SK-N-SH (cell line): ENCODE measurements at regions not wholly inside any gene's neighbourhood (a gene's known extent, or its start where the extent isn't known, plus 50 kb on each side); places are given as distances from the start of the nearest gene placed in this dataset.

Experiments
- CTCF ChIA-PET: fragments of 300-600, 350-600 bp; formaldehyde crosslinking; extraction: SDS; loops from one replicate; lab custom pipeline; 2021; lab: Yijun Ruan, JAX
- POLR2A ChIA-PET: fragments of 350-600 bp; sonication (Branson Sonifier 250); formaldehyde crosslinking; extraction: SDS; loops from one replicate; lab custom pipeline; 2020; ENCODE audit warnings: antibody characterized with exemption, inconsistent platforms; lab: Yijun Ruan, JAX
- DNase-seq: peaks from one replicate; pipeline ENCODE4 v3.0.0; 2012
- H2AFZ ChIP-seq: fragments of 200-600 bp; sonication (generic); 2 replicates; pipeline ENCODE4 v1.8.1; 2016; ENCODE audit warnings: antibody characterized with exemption, mild to moderate bottlenecking, low read depth
- H3F3A ChIP-seq: fragments of 200-600 bp; sonication (generic); replicated peaks from 2 replicates; pipeline ENCODE3; 2016; ENCODE audit warnings: antibody characterized with exemption, mild to moderate bottlenecking; ENCODE audit not compliant: insufficient read depth
- H3K27ac ChIP-seq, 2 experiments: fragments of 200-500 bp in 1 of 2; fragments of 200-600 bp in 1 of 2; sonication (Bioruptor generic) in 1 of 2; sonication (generic), shearing (Covaris generic) in 1 of 2; 2 replicates each; pipeline versions ENCODE4 v1.5.1 to v1.6.1; 2014 to 2016; ENCODE audit warnings: low read depth in 2 of 2, inconsistent platforms in 1 of 2, low read length in 1 of 2, mild to moderate bottlenecking in 1 of 2, mixed read lengths in 1 of 2
- H3K27me3 ChIP-seq: fragments of 200-600 bp; sonication (generic), shearing (Covaris generic); 2 replicates; pipeline ENCODE4 v1.6.1; 2016; ENCODE audit warnings: mixed run types; ENCODE audit not compliant: insufficient read depth
- H3K36me3 ChIP-seq, 2 experiments: fragments of 200-500 bp in 1 of 2; fragments of 200-600 bp in 1 of 2; sonication (Bioruptor generic) in 1 of 2; sonication (generic) in 1 of 2; replicated peaks in 1 of 2; 2 replicates each; pipeline versions ENCODE3 to v1.5.1; 2014 to 2016; ENCODE audit warnings: low read length in 1 of 2, mild to moderate bottlenecking in 1 of 2; ENCODE audit not compliant: insufficient read depth in 2 of 2, control insufficient read depth in 1 of 2
- H3K4me1 ChIP-seq, 2 experiments: fragments of 200-500 bp in 1 of 2; fragments of 200-600 bp in 1 of 2; sonication (Bioruptor generic) in 1 of 2; sonication (generic), shearing (Covaris generic) in 1 of 2; 2 replicates each; pipeline versions ENCODE4 v1.5.1 to v1.6.1; 2014 to 2016; ENCODE audit warnings: low read depth in 1 of 2, low read length in 1 of 2, mixed run types in 1 of 2; ENCODE audit not compliant: insufficient read depth in 2 of 2, control insufficient read depth in 1 of 2
- H3K4me2 ChIP-seq: fragments of 200-600 bp; sonication (generic), shearing (Covaris generic); 2 replicates; pipeline ENCODE4 v1.6.1; 2017; ENCODE audit warnings: mixed run types
- H3K4me3 ChIP-seq, 2 experiments: fragments of 200-500 bp in 1 of 2; fragments of 200-600 bp in 1 of 2; sonication (Bioruptor generic) in 1 of 2; sonication (generic), shearing (Covaris generic) in 1 of 2; 2 replicates each; pipeline versions ENCODE4 v1.5.1 to v1.8.1; 2014 to 2016; ENCODE audit warnings: low read depth in 2 of 2, inconsistent platforms in 1 of 2, low read length in 1 of 2, mild to moderate bottlenecking in 1 of 2, mixed read lengths in 1 of 2, moderate library complexity in 1 of 2
- H3K79me2 ChIP-seq: fragments of 200-600 bp; sonication (generic); 2 replicates; pipeline ENCODE4 v1.8.1; 2017; ENCODE audit warnings: mild to moderate bottlenecking; ENCODE audit not compliant: insufficient read depth
- H3K9ac ChIP-seq: fragments of 200-600 bp; sonication (generic); 2 replicates; pipeline ENCODE4 v1.6.1; 2017; ENCODE audit warnings: mixed run types
- H3K9me2 ChIP-seq: fragments of 200-600 bp; sonication (generic); 2 replicates; pipeline ENCODE4 v1.6.1; 2017; ENCODE audit warnings: mixed run types
- H3K9me3 ChIP-seq: fragments of 200-600 bp; sonication (generic); 2 replicates; pipeline ENCODE4 v1.6.1; 2017; ENCODE audit warnings: mixed run types, mild to moderate bottlenecking, moderate library complexity
- H4K20me1 ChIP-seq: fragments of 200-600 bp; sonication (generic); 2 replicates; pipeline ENCODE4 v1.6.1; 2017; ENCODE audit warnings: mild to moderate bottlenecking, mixed run types; ENCODE audit not compliant: insufficient read depth
- FOSL2 ChIP-seq: IDR thresholded peaks from 2 replicates; pipeline ENCODE4 v1.4.0; 2012; ENCODE audit warnings: low read depth, mild to moderate bottlenecking, moderate library complexity, borderline replicate concordance
- FOXJ3 ChIP-seq: sonication (generic); formaldehyde crosslinking; IDR thresholded peaks from 2 replicates; pipeline ENCODE4 v1.5.1; 2020; ENCODE audit warnings: mild to moderate bottlenecking, missing genetic modification reagents
- GABPA ChIP-seq: IDR thresholded peaks from 2 replicates; pipeline ENCODE4 v1.4.0; 2012; ENCODE audit warnings: low read depth, mild to moderate bottlenecking
- MEF2A ChIP-seq: IDR thresholded peaks from 2 replicates; pipeline ENCODE4 v1.4.0; 2012; ENCODE audit warnings: low read depth, borderline replicate concordance
- NRF1 ChIP-seq: IDR thresholded peaks from 2 replicates; pipeline ENCODE4 v1.6.1; 2012; ENCODE audit warnings: low read depth, mild to moderate bottlenecking, low read length
- POLR2AphosphoS5 ChIP-seq: IDR thresholded peaks from 2 replicates; pipeline ENCODE4 v1.6.1; 2012; ENCODE audit warnings: low read depth, low read length
- RAD21 ChIP-seq: IDR thresholded peaks from 2 replicates; pipeline ENCODE4 v1.6.1; 2012; ENCODE audit warnings: mild to moderate bottlenecking, low read length
- RCOR1 ChIP-seq: fragments of 150-350 bp; IDR thresholded peaks from 2 replicates; pipeline ENCODE4 v1.6.1; 2017; ENCODE audit warnings: antibody characterized with exemption, low read length
- RXRA ChIP-seq: IDR thresholded peaks from 2 replicates; pipeline ENCODE4 v1.4.0; 2012; ENCODE audit warnings: low read depth, mild to moderate bottlenecking, borderline replicate concordance
- TCF12 ChIP-seq: IDR thresholded peaks from 2 replicates; pipeline ENCODE4 v1.4.0; 2012
- YY1 ChIP-seq: IDR thresholded peaks from 2 replicates; pipeline ENCODE4 v1.4.0; 2012; ENCODE audit warnings: low read depth, mild to moderate bottlenecking
- WGBS: methylation state at CpG from one replicate; pipeline ENCODE4 v1.1.6; 2017; ENCODE audit warnings: low lambda C conversion rate; 5-methylcytosine and 5-hydroxymethylcytosine counted together
- TF ChIP-seq, protein P1 (sequence below): fragments of 200-600 bp; sonication (generic); IDR thresholded peaks from 2 replicates; pipeline ENCODE4 v1.6.1; 2017; ENCODE audit warnings: antibody characterized with exemption, mild to moderate bottlenecking, moderate library complexity
- TF ChIP-seq, protein P2 (sequence below): IDR thresholded peaks from 2 replicates; pipeline ENCODE4 v1.4.0; 2012; ENCODE audit warnings: low read depth
- TF ChIP-seq, protein P3 (sequence below): IDR thresholded peaks from 2 replicates; pipeline ENCODE4 v1.4.0; 2012; ENCODE audit warnings: low read depth, borderline replicate concordance
- TF ChIP-seq, protein P4 (sequence below): IDR thresholded peaks from 2 replicates; pipeline ENCODE4 v1.4.0; 2012; ENCODE audit warnings: low read depth, borderline replicate concordance
- TF ChIP-seq, protein P5 (sequence below): fragments of 150-350 bp; IDR thresholded peaks from 2 replicates; pipeline ENCODE4 v1.6.1; 2016; ENCODE audit warnings: mild to moderate bottlenecking, low read depth, low read length
- TF ChIP-seq, protein P6 (sequence below): fragments of 150-350 bp; IDR thresholded peaks from 2 replicates; pipeline ENCODE4 v1.6.1; 2017; ENCODE audit warnings: antibody characterized with exemption, low read length, low read depth, borderline replicate concordance

DNA sequence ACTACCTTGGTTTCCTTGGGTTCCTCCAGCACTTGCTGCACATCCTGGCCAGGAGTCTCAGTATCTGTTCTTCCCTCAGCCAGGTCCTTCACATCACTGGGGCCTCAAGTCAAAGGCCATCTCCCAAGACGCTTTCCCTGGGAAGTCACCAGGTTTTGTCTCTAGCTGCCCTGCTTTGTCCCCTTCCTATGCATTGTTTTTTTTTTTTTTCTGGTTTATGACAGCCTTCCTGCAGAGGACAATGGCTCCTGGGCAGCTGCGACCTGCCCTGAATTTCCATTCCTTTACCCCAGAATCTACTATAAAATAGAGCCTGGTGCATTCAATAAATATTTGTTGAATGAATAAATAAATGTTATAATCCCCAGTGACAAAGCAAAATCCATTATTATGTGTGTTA lies 687.3 kb downstream of the QKI start:
- TF ChIP-seq, protein P1, sequence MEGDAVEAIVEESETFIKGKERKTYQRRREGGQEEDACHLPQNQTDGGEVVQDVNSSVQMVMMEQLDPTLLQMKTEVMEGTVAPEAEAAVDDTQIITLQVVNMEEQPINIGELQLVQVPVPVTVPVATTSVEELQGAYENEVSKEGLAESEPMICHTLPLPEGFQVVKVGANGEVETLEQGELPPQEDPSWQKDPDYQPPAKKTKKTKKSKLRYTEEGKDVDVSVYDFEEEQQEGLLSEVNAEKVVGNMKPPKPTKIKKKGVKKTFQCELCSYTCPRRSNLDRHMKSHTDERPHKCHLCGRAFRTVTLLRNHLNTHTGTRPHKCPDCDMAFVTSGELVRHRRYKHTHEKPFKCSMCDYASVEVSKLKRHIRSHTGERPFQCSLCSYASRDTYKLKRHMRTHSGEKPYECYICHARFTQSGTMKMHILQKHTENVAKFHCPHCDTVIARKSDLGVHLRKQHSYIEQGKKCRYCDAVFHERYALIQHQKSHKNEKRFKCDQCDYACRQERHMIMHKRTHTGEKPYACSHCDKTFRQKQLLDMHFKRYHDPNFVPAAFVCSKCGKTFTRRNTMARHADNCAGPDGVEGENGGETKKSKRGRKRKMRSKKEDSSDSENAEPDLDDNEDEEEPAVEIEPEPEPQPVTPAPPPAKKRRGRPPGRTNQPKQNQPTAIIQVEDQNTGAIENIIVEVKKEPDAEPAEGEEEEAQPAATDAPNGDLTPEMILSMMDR: no peak
- TF ChIP-seq, protein P2, sequence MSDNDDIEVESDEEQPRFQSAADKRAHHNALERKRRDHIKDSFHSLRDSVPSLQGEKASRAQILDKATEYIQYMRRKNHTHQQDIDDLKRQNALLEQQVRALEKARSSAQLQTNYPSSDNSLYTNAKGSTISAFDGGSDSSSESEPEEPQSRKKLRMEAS: no peak
- ChIA-PET CTCF (no interaction called here), POLR2A (no interaction called here)
- Histone ChIP-seq H4K20me1 (no peaks in the 10 kb centered on the region), H3F3A (no peaks in the 10 kb centered on the region), H3K4me2 (no peak overlapping the region), H3K9ac (no peak overlapping the region), H3K9me2 (no peaks in the 10 kb centered on the region), H3K27ac (no peak overlapping the region), H3K4me1 (no peaks in the 10 kb centered on the region), H3K79me2 (no peaks in the 10 kb centered on the region), H3K27me3 (no peaks in the 10 kb centered on the region), H3K36me3 (no peaks in the 10 kb centered on the region), H3K9me3 (no peaks in the 10 kb centered on the region), H3K4me3 (no peak overlapping the region), H2AFZ (no peak overlapping the region)
- WGBS: 27% methylated on average over 2 of the region's 2 CpGs
- no peak for DNase-seq

DNA sequence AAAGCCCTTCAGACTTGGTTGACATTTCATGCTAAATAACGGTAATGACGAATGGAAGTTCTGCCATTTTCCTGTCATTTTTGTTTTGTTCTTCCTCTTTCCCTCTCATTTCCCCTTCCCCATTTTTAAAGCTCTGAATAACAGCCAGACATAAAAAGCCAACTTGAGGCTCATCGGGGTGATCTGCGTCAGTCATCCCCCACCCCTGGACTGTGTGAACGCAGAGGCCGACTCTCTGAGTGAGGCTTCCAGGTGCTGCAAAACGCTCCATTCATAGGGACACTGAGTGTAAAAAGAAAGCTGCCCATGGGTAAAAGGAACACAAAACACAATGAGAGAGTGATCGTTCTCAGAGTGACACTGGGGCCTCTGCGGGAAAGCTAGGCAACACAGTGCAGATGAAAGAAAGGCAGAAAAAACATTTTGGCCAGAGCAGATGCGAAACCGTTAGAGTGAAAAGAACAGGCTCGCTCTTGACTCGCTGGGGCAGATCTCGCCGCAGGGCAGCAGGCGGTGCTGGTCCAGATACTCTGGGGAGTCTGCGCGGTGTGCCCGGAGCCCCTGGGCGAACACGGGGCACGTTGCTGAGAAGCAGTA lies 684.8 kb downstream of the QKI start:
- ChIA-PET CTCF (interaction anchor here (0.6 to 1.5 kb wide), 3 partner anchors 10 to 828 kb away, joined by 3 to 7 read pairs (median 4); no protein-coding TSS in a partner anchor), POLR2A (no interaction called here)
- Histone ChIP-seq H3K4me3 (no peak overlapping the region), H4K20me1 (no peaks in the 10 kb centered on the region), H3K36me3 (no peaks in the 10 kb centered on the region), H2AFZ (no peak overlapping the region), H3K27ac (no peak overlapping the region), H3K9ac (no peak overlapping the region), H3K9me2 (no peaks in the 10 kb centered on the region), H3K79me2 (no peaks in the 10 kb centered on the region), H3K9me3 (no peaks in the 10 kb centered on the region), H3K4me1 (no peaks in the 10 kb centered on the region), H3K4me2 (no peak overlapping the region), H3K27me3 (no peaks in the 10 kb centered on the region), H3F3A (no peaks in the 10 kb centered on the region)
- 72% methylated on average over 22 of the region's 22 CpGs for WGBS
- no peak for DNase-seq
- TF ChIP-seq RCOR1 (no peak), YY1 (no peak), MEF2A (no peak), RXRA (no peak), TCF12 (no peak), FOSL2 (no peak), POLR2AphosphoS5 (no peak), FOXJ3 (CRISPR knock-in tag) (no peak), GABPA (no peak), RAD21 (no peak), NRF1 (no peak)
- TF ChIP-seq, protein P3, sequence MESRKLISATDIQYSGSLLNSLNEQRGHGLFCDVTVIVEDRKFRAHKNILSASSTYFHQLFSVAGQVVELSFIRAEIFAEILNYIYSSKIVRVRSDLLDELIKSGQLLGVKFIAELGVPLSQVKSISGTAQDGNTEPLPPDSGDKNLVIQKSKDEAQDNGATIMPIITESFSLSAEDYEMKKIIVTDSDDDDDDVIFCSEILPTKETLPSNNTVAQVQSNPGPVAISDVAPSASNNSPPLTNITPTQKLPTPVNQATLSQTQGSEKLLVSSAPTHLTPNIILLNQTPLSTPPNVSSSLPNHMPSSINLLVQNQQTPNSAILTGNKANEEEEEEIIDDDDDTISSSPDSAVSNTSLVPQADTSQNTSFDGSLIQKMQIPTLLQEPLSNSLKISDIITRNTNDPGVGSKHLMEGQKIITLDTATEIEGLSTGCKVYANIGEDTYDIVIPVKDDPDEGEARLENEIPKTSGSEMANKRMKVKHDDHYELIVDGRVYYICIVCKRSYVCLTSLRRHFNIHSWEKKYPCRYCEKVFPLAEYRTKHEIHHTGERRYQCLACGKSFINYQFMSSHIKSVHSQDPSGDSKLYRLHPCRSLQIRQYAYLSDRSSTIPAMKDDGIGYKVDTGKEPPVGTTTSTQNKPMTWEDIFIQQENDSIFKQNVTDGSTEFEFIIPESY: no peak
- TF ChIP-seq, protein P4, sequence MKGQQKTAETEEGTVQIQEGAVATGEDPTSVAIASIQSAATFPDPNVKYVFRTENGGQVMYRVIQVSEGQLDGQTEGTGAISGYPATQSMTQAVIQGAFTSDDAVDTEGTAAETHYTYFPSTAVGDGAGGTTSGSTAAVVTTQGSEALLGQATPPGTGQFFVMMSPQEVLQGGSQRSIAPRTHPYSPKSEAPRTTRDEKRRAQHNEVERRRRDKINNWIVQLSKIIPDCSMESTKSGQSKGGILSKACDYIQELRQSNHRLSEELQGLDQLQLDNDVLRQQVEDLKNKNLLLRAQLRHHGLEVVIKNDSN: no peak
- TF ChIP-seq, protein P5, sequence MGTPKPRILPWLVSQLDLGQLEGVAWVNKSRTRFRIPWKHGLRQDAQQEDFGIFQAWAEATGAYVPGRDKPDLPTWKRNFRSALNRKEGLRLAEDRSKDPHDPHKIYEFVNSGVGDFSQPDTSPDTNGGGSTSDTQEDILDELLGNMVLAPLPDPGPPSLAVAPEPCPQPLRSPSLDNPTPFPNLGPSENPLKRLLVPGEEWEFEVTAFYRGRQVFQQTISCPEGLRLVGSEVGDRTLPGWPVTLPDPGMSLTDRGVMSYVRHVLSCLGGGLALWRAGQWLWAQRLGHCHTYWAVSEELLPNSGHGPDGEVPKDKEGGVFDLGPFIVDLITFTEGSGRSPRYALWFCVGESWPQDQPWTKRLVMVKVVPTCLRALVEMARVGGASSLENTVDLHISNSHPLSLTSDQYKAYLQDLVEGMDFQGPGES: no peak
- TF ChIP-seq, protein P1: no peak
- TF ChIP-seq, protein P6, sequence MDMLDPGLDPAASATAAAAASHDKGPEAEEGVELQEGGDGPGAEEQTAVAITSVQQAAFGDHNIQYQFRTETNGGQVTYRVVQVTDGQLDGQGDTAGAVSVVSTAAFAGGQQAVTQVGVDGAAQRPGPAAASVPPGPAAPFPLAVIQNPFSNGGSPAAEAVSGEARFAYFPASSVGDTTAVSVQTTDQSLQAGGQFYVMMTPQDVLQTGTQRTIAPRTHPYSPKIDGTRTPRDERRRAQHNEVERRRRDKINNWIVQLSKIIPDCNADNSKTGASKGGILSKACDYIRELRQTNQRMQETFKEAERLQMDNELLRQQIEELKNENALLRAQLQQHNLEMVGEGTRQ: no peak
- TF ChIP-seq, protein P2: no peak
